Retinal pigment epithelial cell (primary cell): ENCODE measurements at regions not wholly inside any gene's neighbourhood (a gene's known extent, or its start where the extent isn't known, plus 50 kb on each side); places are given as distances from the start of the nearest gene placed in this dataset.
"Not testable (repeated sequence)": the region's sequence is repeated elsewhere in the genome, so short reads cannot be mapped to it uniquely, and the experiment has no call there.

Experiments
- DNase-seq: peaks from one replicate; pipeline ENCODE4 v3.0.0-alpha.2; 2010; ENCODE audit warnings: low read depth
- H3K4me3 ChIP-seq: 2 replicates; pipeline ENCODE4 v1.5.1; 2011; ENCODE audit warnings: mild to moderate bottlenecking, low read length, control low read depth, moderate library complexity
- TF ChIP-seq, protein P1 (sequence below): conservative IDR thresholded peaks from 2 replicates; pipeline ENCODE4 v1.5.1; 2011; ENCODE audit warnings: low read depth, low read length, control low read depth, inconsistent platforms

DNA sequence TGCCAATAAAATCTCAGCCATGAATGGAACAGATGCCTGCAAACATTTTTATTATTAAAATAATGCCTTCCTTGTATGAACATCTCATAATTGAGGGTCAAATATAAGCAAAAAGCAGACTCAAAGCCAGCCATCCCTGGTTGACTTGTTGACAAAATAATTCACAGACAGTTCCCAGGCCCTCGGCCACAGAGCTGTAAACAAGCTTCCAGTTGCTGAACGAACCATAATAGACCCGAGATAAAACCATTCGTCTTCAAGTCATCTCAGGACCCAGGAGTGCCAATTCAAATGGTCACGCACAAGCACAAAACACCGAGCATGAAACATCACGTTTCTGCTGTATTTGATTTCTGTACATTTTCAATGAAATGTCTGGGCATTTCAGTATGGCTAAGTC is 113.3 kb upstream of the CDYL start:
- DNase-seq: no peak
- TF ChIP-seq, protein P1, sequence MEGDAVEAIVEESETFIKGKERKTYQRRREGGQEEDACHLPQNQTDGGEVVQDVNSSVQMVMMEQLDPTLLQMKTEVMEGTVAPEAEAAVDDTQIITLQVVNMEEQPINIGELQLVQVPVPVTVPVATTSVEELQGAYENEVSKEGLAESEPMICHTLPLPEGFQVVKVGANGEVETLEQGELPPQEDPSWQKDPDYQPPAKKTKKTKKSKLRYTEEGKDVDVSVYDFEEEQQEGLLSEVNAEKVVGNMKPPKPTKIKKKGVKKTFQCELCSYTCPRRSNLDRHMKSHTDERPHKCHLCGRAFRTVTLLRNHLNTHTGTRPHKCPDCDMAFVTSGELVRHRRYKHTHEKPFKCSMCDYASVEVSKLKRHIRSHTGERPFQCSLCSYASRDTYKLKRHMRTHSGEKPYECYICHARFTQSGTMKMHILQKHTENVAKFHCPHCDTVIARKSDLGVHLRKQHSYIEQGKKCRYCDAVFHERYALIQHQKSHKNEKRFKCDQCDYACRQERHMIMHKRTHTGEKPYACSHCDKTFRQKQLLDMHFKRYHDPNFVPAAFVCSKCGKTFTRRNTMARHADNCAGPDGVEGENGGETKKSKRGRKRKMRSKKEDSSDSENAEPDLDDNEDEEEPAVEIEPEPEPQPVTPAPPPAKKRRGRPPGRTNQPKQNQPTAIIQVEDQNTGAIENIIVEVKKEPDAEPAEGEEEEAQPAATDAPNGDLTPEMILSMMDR: no peak
- no peak overlapping the region for H3K4me3 ChIP-seq

GRCh38 chr6:4661391-4661790 is 114.8 kb upstream of the CDYL start:
- no peak for DNase-seq
- H3K4me3 ChIP-seq: no peak overlapping the region
- TF ChIP-seq, protein P1: no peak

- H3K4me3 ChIP-seq: no peak overlapping the region
- TF ChIP-seq, protein P1: no peak
- DNase-seq: no peak
These were observed 115.6 kb upstream of the CDYL start for GRCh38 chr6:4660377-4661321.

GRCh38 chr6:4659719-4660118 is 116.5 kb upstream of the CDYL start:
- not testable (repeated sequence) for H3K4me3 ChIP-seq, DNase-seq

DNA sequence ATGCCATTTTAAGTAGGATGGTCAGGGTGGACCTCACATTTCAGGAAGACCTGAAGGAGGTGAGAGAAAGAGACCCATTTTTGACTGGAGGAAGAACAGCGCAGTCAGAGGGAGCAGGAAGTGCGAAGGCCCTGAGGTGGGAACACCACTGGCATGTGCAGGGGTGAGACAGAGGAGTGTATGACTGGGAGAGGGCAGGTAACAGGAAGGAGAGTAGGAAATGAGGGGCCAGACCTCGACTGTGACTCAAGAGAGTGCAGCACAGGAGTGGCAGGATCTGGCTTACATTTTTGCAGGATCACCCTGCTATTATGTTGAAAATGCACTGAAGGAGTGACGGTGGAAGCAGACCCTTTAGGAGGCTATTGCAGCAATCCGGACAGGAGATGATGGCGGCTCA is 117.7 kb upstream of the CDYL start:
- TF ChIP-seq, protein P1: no peak
- no peak overlapping the region for H3K4me3 ChIP-seq
- DNase-seq: no peak

DNA sequence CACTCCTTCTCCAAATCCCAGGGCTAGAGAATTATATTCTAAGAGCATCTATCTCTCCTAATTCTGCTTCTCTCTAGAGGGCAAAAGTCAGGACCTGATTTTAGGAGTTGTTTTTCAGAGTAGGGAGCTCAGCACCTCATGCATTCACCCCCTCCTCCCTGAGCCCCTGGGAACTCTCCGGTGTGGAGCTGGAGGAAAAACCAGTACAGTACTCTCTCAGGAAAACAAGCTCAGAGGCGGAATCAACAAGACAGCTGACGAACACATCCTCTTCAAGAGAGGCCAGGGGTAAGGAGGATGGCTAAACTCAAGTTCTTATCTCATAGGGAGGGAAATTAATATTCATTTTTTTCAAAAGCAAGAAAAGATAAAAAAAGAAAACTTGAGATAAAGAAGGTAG is 120.1 kb upstream of the CDYL start:
- TF ChIP-seq, protein P1: no peak
- no peak overlapping the region for H3K4me3 ChIP-seq
- DNase-seq: no peak

GRCh38 chr6:4655196-4656025 is 120.8 kb upstream of the CDYL start:
- H3K4me3 ChIP-seq: no peak overlapping the region
- TF ChIP-seq, protein P1: no peak
- no peak for DNase-seq
